Mucosa of descending colon (tissue), 3 donors: ENCODE measurements at regions not wholly inside any gene's neighbourhood (a gene's known extent, or its start where the extent isn't known, plus 50 kb on each side); places are given as distances from the start of the nearest gene placed in this dataset.

ENCODE experiments used
- ATAC-seq: fragments of 200-7000 bp; cut with Tn5 transposase; one replicate; pipeline ENCODE4 v1.9.1; 2020; ENCODE audit warnings: mild to moderate bottlenecking, moderate library complexity
- DNase-seq, 3 donors: peaks; one replicate each; pipeline ENCODE4 v3.0.0-alpha.2; 2020
- H3K36me3 ChIP-seq: fragments of 200-600 bp; one replicate; pipeline ENCODE4 v1.8.0; 2021; ENCODE audit warnings: low read depth, mild to moderate bottlenecking
- H3K4me1 ChIP-seq: fragments of 200-600 bp; one replicate; pipeline ENCODE4 v1.8.0; 2021; ENCODE audit warnings: low read depth, mild to moderate bottlenecking
- H3K4me3 ChIP-seq: fragments of 200-600 bp; one replicate; pipeline ENCODE4 v1.8.0; 2021; ENCODE audit warnings: mild to moderate bottlenecking
- H3K9me3 ChIP-seq: fragments of 200-600 bp; one replicate; pipeline ENCODE4 v1.8.0; 2021; ENCODE audit warnings: mild to moderate bottlenecking
- CTCF ChIP-seq: fragments of 200-600 bp; IDR thresholded peaks from one replicate; pipeline ENCODE4 v1.8.0; 2022; ENCODE audit warnings: antibody characterized with exemption, mild to moderate bottlenecking
- intact Hi-C, 2 donors: fragments of 100-400 bp; cut with DNase I in 1 of 2; cut with micrococcal nuclease in 1 of 2; formaldehyde crosslinking; loops; one replicate each; pipeline versions ENCODE4 v1.11.0 to v1.11.1; 2022; cut with DNase I, micrococcal nuclease
- donor health status: DM: no; HTN: no; CAD: no; lungs with moderate emphysema.
- donor health status: DM: no; HTN: no; CAD: no.
- donor health status: DM: no; HTN: yes; CAD: no.

- intact Hi-C loops: no loop called here
- no peak for TF ChIP-seq CTCF
- no peaks in the 10 kb centered on the region for H3K36me3 ChIP-seq
- ATAC-seq (no peak), DNase-seq (no peak)
- no peaks in the 10 kb centered on the region for H3K9me3 ChIP-seq
- H3K4me1 ChIP-seq: peaks cover 17% of the 10 kb centered on the region
- no peak overlapping the region for H3K4me3 ChIP-seq
Measured at GRCh38 chr2:20125616-20126015, 74.2 kb upstream of the LAPTM4A start.

GRCh38 chr2:20125164-20125563 lies 73.7 kb upstream of the LAPTM4A start:
- no peak overlapping the region for H3K4me3 ChIP-seq
- no peak for ATAC-seq
- no peak for TF ChIP-seq CTCF
- H3K36me3 ChIP-seq: no peaks in the 10 kb centered on the region
- intact Hi-C loops: no loop called here
- no peak for DNase-seq
- peaks cover 12% of the 10 kb centered on the region for H3K4me1 ChIP-seq
- no peaks in the 10 kb centered on the region for H3K9me3 ChIP-seq

- H3K4me3 ChIP-seq: no peak overlapping the region
- H3K4me1 ChIP-seq: peaks cover 4% of the 10 kb centered on the region
- DNase-seq (no peak), ATAC-seq (no peak)
- intact Hi-C loops: no loop called here
- H3K36me3 ChIP-seq: no peaks in the 10 kb centered on the region
- no peaks in the 10 kb centered on the region for H3K9me3 ChIP-seq
- no peak for TF ChIP-seq CTCF
Measured at GRCh38 chr2:20123871-20124594, 72.6 kb upstream of the LAPTM4A start.

GRCh38 chr2:20122864-20123263 lies 71.4 kb upstream of the LAPTM4A start:
- no peak for TF ChIP-seq CTCF
- intact Hi-C loops: no loop called here
- DNase-seq (peak in 1 of 3 donors; percentile 15), ATAC-seq (no peak)
- Histone ChIP-seq H3K36me3 (no peaks in the 10 kb centered on the region), H3K4me1 (no peaks in the 10 kb centered on the region), H3K9me3 (no peaks in the 10 kb centered on the region), H3K4me3 (no peak overlapping the region)

- Histone ChIP-seq H3K4me3 (no peak overlapping the region), H3K9me3 (no peaks in the 10 kb centered on the region), H3K4me1 (no peaks in the 10 kb centered on the region), H3K36me3 (no peaks in the 10 kb centered on the region)
- no peak for ATAC-seq
- no peak for TF ChIP-seq CTCF
- intact Hi-C loops: no loop called here
- no peak for DNase-seq
Measured at GRCh38 chr2:20120569-20121416, 69.4 kb upstream of the LAPTM4A start.
